Nephron (organoid): ENCODE measurements at regions not wholly inside any gene's neighbourhood (a gene's known extent, or its start where the extent isn't known, plus 50 kb on each side); places are given as distances from the start of the nearest gene placed in this dataset.
A peak's percentile ranks its signal among the peaks of the same experiment; 100 is the strongest.

Source experiments
- H3K27ac Mint-ChIP-seq, 3 experiments: 2 replicates each; pipeline ENCODE4 v1.8.0; 2020; ENCODE audit warnings: mixed read lengths in 3 of 3, mild to moderate bottlenecking in 2 of 3, moderate library complexity in 1 of 3
- H3K27me3 Mint-ChIP-seq: 2 replicates; pipeline ENCODE4 v1.8.0; 2021; ENCODE audit warnings: low read depth, mild to moderate bottlenecking, moderate library complexity, mixed read lengths
- H3K36me3 Mint-ChIP-seq: 2 replicates; pipeline ENCODE4 v1.8.0; 2020; ENCODE audit warnings: low read depth, mixed read lengths
- H3K4me1 Mint-ChIP-seq: 2 replicates; pipeline ENCODE4 v1.8.0; 2020; ENCODE audit warnings: mixed read lengths
- H3K4me3 Mint-ChIP-seq, 3 experiments: 2 replicates each; pipeline ENCODE4 v1.8.0; 2020; ENCODE audit warnings: mild to moderate bottlenecking in 3 of 3, mixed read lengths in 3 of 3, moderate library complexity in 2 of 3
- H3K9me3 Mint-ChIP-seq: 2 replicates; pipeline ENCODE4 v1.8.0; 2020; ENCODE audit warnings: mixed read lengths
- CTCF ChIP-seq, 3 experiments: fragments of 200-600 bp; sonication (generic); IDR thresholded peaks; one replicate each; pipeline ENCODE4 v1.5.0; 2021; ENCODE audit warnings: antibody characterized with exemption in 3 of 3; ENCODE audit not compliant: unreplicated experiment in 3 of 3

GRCh38 chr14:86673523-86673969 lies 1143.6 kb downstream of the FLRT2 start:
- no peaks in the 10 kb centered on the region for H3K36me3 Mint-ChIP-seq
- H3K4me3 Mint-ChIP-seq = no peak overlapping the region
- no peaks in the 10 kb centered on the region for H3K27me3 Mint-ChIP-seq
- TF ChIP-seq CTCF (IDR thresholded peaks at IDR 0.05; ENCODE audit: unreplicated experiment in 3 of 3) = no peak
- H3K27ac Mint-ChIP-seq = peak overlapping the region in 1 of 3 experiments; percentile 19
- no peaks in the 10 kb centered on the region for H3K4me1 Mint-ChIP-seq
- peaks cover under 1% of the 10 kb centered on the region for H3K9me3 Mint-ChIP-seq

- Mint-ChIP-seq H3K9me3 (peaks cover 2% of the 10 kb centered on the region), H3K36me3 (no peaks in the 10 kb centered on the region), H3K27me3 (no peaks in the 10 kb centered on the region), H3K4me3 (no peak overlapping the region), H3K27ac (no peak overlapping the region), H3K4me1 (no peaks in the 10 kb centered on the region)
- no peak for TF ChIP-seq CTCF (IDR thresholded peaks at IDR 0.05; ENCODE audit: unreplicated experiment in 3 of 3)
These were observed 1142.1 kb downstream of the FLRT2 start for GRCh38 chr14:86672080-86672479.

GRCh38 chr14:86665975-86666374 lies 1136.0 kb downstream of the FLRT2 start:
- Mint-ChIP-seq H3K4me3 (no peak overlapping the region), H3K4me1 (no peaks in the 10 kb centered on the region), H3K27ac (no peak overlapping the region), H3K9me3 (peaks cover 9% of the 10 kb centered on the region), H3K27me3 (no peaks in the 10 kb centered on the region), H3K36me3 (no peaks in the 10 kb centered on the region)
- TF ChIP-seq CTCF (IDR thresholded peaks at IDR 0.05; ENCODE audit: unreplicated experiment in 3 of 3) = no peak

- Mint-ChIP-seq H3K4me1 (no peaks in the 10 kb centered on the region), H3K36me3 (no peaks in the 10 kb centered on the region), H3K4me3 (no peak overlapping the region), H3K9me3 (peaks cover 7% of the 10 kb centered on the region), H3K27me3 (no peaks in the 10 kb centered on the region), H3K27ac (no peak overlapping the region)
- no peak for TF ChIP-seq CTCF (IDR thresholded peaks at IDR 0.05; ENCODE audit: unreplicated experiment in 3 of 3)
These were observed 1132.4 kb downstream of the FLRT2 start for GRCh38 chr14:86662334-86662733.

- H3K36me3 Mint-ChIP-seq = peaks cover 4% of the 10 kb centered on the region
These were observed 1124.7 kb downstream of the FLRT2 start for GRCh38 chr14:86654558-86655184.

More at GRCh38 chr14:86654558-86655184, 1124.7 kb downstream of the FLRT2 start:
- H3K4me3 Mint-ChIP-seq = no peak overlapping the region
- no peak overlapping the region for H3K27ac Mint-ChIP-seq
- H3K9me3 Mint-ChIP-seq = peaks cover 13% of the 10 kb centered on the region
- H3K27me3 Mint-ChIP-seq = no peaks in the 10 kb centered on the region
- H3K4me1 Mint-ChIP-seq = peaks cover 6% of the 10 kb centered on the region
- peak in 2 of 3 experiments; percentile 32 to 50 for TF ChIP-seq CTCF (IDR thresholded peaks at IDR 0.05; ENCODE audit: unreplicated experiment in 3 of 3)
